ENCODE measurements at regions not wholly inside any gene's neighbourhood (a gene's known extent, or its start where the extent isn't known, plus 50 kb on each side); places are given as distances from the start of the nearest gene placed in this dataset.

GRCh38 chr10:131653554-131654470, 247.0 kb upstream of the PPP2R2D start:
- TF ChIP-seq POLR2A (IDR thresholded peaks at IDR 0.05; ENCODE audit: insufficient read depth in 1 of 2, low read depth in 2 of 2, low read length in 2 of 2) = no peak
- TF ChIP-seq CHD4 (IDR thresholded peaks at IDR 0.05; ENCODE audit: borderline replicate concordance, low read length) = no peak
- TF ChIP-seq RAD21 (CRISPR knock-in tag; IDR thresholded peaks at IDR 0.05) = no peak
- TF ChIP-seq, protein P1, sequence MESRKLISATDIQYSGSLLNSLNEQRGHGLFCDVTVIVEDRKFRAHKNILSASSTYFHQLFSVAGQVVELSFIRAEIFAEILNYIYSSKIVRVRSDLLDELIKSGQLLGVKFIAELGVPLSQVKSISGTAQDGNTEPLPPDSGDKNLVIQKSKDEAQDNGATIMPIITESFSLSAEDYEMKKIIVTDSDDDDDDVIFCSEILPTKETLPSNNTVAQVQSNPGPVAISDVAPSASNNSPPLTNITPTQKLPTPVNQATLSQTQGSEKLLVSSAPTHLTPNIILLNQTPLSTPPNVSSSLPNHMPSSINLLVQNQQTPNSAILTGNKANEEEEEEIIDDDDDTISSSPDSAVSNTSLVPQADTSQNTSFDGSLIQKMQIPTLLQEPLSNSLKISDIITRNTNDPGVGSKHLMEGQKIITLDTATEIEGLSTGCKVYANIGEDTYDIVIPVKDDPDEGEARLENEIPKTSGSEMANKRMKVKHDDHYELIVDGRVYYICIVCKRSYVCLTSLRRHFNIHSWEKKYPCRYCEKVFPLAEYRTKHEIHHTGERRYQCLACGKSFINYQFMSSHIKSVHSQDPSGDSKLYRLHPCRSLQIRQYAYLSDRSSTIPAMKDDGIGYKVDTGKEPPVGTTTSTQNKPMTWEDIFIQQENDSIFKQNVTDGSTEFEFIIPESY (CRISPR knock-in tag; IDR thresholded peaks at IDR 0.05) = no peak
- no peak for TF ChIP-seq HNRNPH1 (optimal IDR thresholded peaks at IDR 0.05; ENCODE audit: low read depth, low read length)
- TF ChIP-seq ARID2 (CRISPR knock-in tag; IDR thresholded peaks at IDR 0.05; ENCODE audit: borderline replicate concordance) = no peak
- no peak for TF ChIP-seq EED (CRISPR knock-in tag; IDR thresholded peaks at IDR 0.05)
- TF ChIP-seq TRIM24 (CRISPR knock-in tag; IDR thresholded peaks at IDR 0.05) = no peak
- TF ChIP-seq ZBTB10 (CRISPR knock-in tag; IDR thresholded peaks at IDR 0.05; ENCODE audit: borderline replicate concordance) = no peak
- TF ChIP-seq CTCF (CRISPR knock-in tag; IDR thresholded peaks at IDR 0.05) = no peak
- no peak for TF ChIP-seq RBM22 (optimal IDR thresholded peaks at IDR 0.05; ENCODE audit: low read length)
- no peak for TF ChIP-seq LRRFIP1 (CRISPR knock-in tag; conservative IDR thresholded peaks at IDR 0.05)
- TF ChIP-seq NFYC (CRISPR knock-in tag; IDR thresholded peaks at IDR 0.05) = no peak
- no peak for TF ChIP-seq HIVEP1 (CRISPR knock-in tag; IDR thresholded peaks at IDR 0.05)
